ACHN (cell line): ENCODE measurements at regions not wholly inside any gene's neighbourhood (a gene's known extent, or its start where the extent isn't known, plus 50 kb on each side); places are given as distances from the start of the nearest gene placed in this dataset.
A peak's percentile ranks its signal among the peaks of the same experiment; 100 is the strongest.
"Not testable (repeated sequence)": the region's sequence is repeated elsewhere in the genome, so short reads cannot be mapped to it uniquely, and the experiment has no call there.

ENCODE experiments used
- DNase-seq: peaks from one replicate; pipeline ENCODE4 v3.0.0-alpha.2; 2015
- in situ Hi-C: cut with HindIII; loops from 2 replicates; pipeline ENCODE4 v1.10.0; 2017; ENCODE audit warnings: low sequenced_read_pairs, low pct_ligation_motif_present, low pct_unique_long_range_greater_than_20kb

DNA sequence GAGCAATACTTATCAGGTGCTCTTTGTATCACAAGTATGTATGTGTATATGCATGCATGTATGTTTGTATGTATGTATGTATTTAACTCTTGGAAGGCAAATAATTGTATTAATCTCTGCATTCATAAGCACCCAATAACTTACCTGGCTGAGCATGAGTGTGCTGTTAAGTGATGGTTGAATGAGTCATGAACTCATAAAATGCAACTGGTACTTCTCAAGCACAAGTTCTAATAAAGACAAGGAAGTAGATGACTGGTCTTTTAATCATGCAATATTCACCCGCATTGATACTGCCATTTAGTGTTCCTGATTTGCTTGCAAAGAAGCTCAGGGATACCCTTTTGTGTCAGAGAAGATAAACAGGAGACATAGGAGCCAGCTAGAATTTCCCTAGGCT, 204.9 kb upstream of the TRPM3 start:
- in situ Hi-C loops: no loop called here
- DNase-seq: no peak

DNA sequence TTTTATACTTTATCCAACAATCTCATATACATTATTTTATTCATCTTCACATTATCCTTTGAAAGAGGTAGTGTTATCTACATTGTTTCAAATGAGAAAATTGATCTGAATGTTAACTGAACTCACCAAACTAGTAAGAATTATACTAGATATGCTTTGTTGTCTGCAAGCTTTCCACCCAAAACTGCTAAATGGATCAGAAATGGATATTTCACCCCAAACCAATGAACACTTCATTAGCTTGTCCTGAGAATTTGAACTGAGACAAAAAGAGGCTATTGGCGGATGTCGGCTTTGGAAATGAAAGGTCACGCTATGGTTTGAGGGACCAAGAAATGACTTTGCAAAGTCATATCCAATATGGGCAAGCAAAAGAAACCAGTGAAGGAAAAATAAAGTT, 201.9 kb upstream of the TRPM3 start:
- in situ Hi-C loops: no loop called here
- DNase-seq: no peak

DNA sequence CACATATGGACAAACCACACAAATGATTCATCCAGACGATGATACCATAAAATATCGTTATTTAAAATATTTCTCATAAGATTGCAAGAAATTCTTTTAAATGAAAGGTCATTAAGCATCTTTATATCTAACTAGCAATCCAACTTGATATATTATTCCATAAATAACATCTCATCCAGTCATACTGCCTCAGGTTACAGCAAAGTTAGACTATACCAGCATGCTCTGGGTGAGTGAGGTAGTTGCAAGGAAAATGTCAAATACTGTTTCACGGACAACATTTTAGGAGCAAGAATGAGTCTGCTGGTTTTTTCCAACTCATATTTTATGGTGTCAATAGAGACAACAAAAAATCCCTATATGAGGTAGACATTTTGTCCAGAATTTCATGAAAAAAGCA, 200.9 kb upstream of the TRPM3 start:
- in situ Hi-C loops: no loop called here

DNA sequence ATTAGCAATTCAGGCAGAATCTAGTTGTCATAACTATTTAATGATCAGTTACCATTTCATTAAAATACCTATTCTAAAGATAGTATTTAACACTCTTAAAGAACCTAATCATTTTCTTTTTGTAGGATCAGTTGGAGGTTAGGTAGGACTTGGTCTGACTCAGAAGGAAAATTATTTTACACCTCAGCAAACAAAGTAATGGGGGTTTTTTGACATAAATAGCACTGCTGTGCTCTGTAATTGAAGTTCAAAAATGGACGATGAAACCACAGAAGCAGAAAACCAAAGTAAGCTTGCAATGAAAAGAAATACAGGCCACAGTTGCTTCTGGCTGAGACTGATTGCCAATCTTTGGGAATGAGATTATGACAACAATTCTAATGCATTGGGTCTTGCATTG, 187.0 kb upstream of the TRPM3 start:
- DNase-seq: no peak
- in situ Hi-C loops: no loop called here

More for the DNA sequence above, 200.9 kb upstream of the TRPM3 start:
- DNase-seq: no peak

DNA sequence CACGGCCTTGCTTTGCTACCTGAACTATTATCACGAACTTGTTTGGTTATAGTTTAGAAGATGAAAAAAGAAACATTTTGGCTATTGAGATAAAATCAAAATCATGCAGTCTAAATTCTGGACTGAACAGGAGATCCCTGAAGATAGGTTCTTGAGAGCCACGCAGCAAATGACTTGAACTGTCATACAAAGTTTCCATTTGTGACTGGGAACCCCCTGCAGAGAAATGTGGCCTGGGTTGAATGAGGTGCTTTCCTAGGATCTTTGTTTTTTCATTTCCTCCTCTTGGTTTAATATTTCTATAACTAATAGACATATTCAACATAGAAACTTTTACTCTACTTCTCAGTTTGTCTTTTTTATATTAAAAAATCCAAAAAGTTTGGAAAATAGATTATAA, 184.7 kb upstream of the TRPM3 start:
- in situ Hi-C loops: no loop called here
- DNase-seq: no peak

DNA sequence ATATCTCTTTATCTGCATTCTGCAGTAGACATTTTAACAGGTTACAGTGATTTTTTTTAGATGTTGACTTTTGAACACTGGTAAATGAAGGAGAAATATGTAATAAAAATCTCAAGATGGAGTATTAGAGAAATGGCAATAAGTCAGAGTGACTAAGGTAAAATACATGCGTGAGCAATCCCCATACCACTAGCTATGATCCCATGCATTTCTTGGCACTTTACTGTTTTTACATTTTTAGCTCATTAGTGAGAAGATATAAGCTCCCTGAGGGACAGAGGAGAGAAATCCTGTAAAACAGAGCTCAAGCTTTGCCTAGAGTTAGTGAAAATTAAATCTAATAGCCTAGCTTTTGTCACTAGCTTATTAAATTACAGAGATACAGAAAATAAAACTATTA, 181.9 kb upstream of the TRPM3 start:
- DNase-seq: no peak
- in situ Hi-C loops: no loop called here

DNA sequence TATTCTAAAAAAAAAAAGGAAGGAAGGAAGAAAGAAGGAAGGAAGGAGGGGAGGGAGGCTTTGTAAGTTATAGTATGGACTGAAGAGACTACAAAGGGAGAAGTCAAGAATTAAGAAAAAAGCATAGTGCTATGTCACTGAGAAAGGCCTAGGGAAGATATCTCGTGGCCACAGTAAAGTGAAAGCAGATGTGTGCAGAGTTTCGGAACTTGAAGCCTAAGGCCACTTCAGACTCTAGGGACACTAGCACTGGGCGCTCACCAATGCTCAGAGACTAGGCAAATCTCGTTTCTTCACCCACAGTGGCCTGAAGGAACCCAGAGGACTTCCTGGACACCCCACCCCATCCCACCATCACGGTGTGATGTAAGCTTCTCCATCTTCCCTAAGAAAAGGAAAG, 181.4 kb upstream of the TRPM3 start:
- in situ Hi-C loops: no loop called here
- no peak for DNase-seq

DNA sequence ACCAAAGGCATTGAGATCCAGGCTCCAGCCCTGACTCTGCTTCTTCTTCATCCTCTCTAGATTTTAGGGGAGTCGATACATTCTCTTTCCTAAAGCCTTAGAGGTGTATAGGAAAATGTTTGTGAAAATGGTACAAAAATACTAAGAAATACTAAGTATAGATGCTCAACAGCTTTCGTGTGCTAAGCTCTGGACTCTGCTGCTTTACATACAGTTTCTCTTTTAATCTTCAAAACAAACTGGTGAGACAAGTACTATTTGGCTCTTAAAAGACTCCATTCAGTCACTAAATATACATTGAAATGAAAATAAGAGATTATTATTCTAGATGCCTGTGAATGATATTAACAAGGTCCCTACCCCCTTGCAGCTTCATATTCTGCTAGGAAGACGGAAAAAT, 174.5 kb upstream of the TRPM3 start:
- in situ Hi-C loops: no loop called here
- no peak for DNase-seq

DNA sequence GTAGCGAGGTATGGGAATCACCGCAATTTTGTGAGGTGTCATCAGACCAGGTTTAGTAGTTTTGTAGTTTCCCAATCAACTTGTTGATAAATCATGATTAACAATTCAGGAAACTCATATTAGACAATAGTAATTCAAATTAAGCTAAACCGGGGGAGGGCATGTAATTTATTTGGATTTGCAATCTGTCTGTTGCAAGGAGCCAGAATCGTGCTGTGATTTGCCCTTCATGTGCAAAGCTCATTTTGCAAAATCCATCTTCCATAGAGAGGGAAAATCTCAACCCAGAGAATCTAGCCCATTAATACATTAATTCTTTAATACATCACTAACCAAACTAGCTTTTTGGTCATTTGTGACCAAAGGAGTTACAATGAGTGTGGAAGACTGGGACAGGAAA, 164.7 kb upstream of the TRPM3 start:
- no peak for DNase-seq
- in situ Hi-C loops: no loop called here

DNA sequence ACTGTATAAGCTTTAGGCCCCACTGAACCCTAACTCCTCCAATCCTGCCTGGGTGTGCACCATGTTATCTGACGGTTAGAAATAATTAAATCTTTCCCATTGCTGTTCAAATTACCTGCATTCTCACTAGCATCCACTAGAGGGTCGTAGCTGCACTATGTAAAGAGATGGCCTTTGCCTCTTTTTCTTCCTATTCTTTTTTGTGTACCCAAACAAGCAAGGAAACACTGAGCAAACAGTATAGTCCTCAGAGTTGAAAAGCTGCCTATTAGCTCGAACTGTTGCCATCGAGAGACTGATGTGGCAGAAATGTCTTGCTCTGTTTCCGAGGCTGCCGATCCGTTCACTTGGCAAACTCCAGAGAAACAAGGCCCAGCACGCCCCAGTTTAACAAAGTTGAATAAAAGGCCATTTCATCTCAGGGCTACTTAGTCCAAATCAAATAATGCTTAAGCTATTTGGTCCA, 163.8 kb upstream of the TRPM3 start:
- in situ Hi-C loops: no loop called here
- peak; percentile 65 for DNase-seq

DNA sequence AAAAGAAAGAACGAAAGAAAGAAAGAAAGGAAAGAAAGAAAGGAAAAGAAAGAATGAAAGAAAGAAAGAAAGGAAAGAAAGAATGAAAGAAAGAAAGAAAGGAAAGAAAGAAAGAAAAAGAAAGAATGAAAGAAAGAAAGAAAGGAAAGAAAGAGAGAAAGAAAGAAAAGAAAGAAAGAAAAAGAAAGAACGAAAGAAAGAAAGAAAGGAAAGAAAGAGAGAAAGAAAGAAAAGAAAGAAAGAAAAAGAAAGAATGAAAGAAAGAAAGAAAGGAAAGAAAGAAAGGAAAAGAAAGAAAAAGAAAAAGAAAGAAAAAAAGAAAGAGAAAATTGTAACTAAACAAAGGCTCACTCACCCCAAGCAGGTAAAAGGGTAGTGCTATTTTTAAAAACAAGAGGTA, 160.7 kb upstream of the TRPM3 start:
- DNase-seq, in situ Hi-C loops: not testable (repeated sequence)

DNA sequence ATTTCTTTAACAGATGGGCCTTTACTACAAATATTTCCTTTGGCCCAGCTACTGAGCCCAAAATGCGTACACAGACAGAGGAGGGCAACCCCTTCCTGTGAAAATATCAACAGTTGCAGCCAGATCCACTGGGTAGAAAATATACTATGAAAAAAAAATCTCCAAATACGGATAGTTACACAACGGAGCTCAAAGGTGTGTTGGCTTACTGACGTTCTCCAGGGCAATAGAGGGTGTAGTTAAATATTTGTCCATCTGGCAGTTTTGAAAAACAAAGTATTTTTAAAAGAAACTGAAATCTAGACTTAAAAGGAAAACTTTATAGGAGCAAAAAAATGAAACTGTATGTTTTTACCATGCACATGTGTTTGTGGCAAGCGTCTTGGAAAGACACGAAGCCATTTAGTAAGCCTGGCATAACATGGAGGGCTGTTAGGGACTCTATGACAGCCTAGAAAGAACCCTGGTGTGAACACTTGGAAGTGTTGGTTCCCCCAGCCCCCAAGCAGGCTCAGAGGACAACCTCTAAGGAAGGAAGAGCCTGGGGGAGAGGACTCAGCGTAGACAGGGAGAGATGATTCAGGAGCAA, 157.8 kb upstream of the TRPM3 start:
- in situ Hi-C loops: no loop called here
- no peak for DNase-seq

DNA sequence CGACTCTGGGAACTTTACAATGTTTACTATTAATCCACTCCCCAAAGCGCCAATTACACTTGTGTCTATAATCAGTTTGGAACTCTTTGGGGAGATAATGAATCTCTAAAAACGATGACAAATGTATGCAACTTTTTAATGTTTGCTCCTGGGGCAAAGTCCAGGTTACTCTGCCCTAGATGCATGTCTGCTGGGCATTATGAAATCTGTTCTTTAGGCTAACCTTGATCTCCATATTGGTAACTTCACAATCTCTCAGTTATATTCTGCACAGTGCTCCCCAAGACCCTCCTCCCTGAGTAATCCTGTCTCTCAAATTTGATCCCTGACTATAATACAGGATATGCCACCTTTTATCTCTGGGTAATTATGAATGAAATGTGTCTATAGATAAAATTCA, 152.2 kb upstream of the TRPM3 start:
- in situ Hi-C loops: no loop called here

DNA sequence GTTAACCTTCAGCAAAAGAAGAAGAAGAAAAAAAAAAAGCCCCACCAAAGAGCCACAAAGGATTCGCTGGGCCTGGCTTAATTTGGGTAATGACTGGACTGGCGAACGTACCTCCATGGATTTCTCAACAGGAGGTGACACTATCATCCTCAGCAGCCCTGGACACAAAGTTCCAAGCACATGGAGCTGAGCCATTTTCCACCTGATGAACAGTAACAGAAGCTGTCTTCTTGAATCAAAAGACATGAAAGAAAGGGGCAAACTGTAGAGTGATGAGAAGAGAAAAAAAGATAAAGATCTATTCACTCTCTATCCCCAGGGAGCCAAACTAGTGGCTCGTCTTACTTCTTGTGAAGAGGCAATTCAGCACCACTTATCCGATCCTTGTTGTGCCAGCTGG, 150.2 kb upstream of the TRPM3 start:
- in situ Hi-C loops: no loop called here
- DNase-seq: no peak

More for the DNA sequence above, 152.2 kb upstream of the TRPM3 start:
- no peak for DNase-seq

DNA sequence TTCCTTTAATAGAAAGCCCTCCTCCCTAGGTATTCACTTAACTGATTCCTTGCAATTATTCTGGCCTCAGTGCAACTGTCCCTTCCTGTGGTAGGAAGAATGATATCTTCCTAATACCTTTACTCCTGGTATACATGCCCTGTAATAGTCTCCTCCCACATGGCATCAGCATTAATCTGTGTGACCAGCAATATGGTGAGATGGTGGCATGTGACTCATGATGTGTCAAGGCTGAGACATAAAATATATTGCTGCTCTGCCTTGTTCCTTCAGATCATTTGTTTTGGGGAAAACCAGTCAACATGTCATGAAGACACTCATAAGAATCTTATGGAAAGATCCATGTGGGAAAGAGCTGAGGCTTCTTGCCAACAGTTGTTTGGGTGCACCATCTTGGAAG, 149.1 kb upstream of the TRPM3 start:
- no peak for DNase-seq
- in situ Hi-C loops: no loop called here

DNA sequence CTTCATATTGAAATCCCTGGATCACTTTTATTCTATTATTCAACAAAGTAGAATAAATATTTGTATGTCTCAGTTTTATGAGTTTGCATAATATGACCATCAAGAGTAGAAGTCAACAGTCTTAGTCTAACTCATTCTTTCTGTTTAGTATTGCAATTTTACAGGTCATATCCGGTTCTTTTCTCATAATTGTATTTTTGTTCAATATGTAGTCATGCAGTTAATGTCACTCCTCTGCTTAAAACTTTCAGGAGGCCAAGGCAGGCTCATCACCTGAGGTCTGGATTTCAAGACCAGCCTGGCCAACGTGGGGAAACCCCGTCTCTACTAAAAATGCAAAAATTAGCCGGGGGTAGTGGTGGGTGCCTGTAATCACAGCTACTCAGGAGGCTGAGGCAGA, 148.4 kb upstream of the TRPM3 start:
- DNase-seq: no peak
- in situ Hi-C loops: no loop called here

DNA sequence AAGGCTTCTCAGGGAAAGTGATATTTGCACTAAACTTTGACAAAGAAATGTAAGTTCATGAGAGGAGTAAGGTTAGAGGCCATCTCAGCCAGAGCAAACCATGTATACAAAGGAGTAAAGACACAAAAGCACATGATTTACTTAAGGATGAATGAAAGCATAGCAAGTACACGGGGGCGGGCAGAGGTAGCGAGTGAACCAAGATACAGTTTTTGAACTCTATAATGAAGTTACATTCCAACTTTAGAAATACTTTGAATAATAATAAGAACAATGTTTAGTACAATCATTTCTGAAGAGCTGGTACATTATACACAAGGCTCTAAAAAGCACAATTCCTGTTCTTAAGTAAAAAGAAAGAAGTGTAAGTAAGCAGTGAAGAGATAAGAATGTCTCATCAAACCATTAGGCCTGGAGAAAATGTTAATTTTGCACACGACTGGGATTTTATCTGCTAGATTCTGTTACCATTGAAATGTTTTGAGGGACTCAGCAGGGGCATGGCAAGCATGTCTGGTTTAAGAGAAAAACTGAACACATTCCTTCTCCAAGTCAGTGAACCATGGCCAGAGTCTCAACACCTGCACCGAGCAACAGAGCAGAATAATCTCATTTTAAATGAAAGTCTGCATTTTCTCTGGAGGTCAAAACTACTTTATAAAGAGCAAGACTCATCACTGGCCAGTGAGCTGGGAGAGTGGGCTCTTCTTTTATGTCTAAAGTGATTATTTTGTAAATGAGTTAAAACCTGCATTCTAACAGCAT, 147.6 kb upstream of the TRPM3 start:
- DNase-seq: no peak
- in situ Hi-C loops: no loop called here

DNA sequence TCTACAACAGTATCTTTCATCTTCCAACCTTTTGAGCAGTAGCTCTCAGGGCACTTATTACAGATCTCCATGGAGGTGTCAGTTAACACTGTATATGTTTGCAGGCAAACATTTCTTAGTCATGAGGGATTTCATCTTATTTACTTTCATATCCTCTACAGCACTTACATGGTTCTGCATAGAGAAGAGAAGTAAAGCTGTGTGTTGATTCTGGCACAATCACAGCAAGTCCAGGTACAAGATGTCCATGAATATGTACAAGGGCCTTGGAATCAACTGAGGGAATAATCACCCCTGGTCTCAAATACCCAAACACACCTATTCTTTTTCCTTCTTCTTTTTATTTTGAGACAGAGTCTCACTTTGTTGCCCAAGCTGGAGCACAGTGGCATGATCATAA, 142.0 kb upstream of the TRPM3 start:
- no peak for DNase-seq
- in situ Hi-C loops: no loop called here

DNA sequence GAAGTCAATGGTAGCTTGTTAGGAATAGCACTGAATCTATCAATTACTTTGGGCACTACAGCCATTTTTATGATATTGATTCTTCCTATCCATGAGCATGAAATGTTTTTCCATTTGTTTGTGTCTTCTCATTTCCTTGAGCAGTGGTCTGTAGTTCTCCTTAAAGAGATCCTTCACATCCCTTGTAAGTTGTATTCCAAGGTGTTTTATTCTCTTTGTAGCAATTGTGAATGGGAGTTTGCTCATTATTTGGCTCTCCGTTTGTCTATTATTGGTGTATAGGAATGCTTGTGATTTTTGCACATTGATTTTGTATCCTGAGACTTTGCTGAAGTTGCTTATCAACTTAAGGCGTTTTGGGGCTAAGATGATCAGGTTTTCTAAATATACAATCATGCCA, 139.0 kb upstream of the TRPM3 start:
- in situ Hi-C loops, DNase-seq: not testable (repeated sequence)

DNA sequence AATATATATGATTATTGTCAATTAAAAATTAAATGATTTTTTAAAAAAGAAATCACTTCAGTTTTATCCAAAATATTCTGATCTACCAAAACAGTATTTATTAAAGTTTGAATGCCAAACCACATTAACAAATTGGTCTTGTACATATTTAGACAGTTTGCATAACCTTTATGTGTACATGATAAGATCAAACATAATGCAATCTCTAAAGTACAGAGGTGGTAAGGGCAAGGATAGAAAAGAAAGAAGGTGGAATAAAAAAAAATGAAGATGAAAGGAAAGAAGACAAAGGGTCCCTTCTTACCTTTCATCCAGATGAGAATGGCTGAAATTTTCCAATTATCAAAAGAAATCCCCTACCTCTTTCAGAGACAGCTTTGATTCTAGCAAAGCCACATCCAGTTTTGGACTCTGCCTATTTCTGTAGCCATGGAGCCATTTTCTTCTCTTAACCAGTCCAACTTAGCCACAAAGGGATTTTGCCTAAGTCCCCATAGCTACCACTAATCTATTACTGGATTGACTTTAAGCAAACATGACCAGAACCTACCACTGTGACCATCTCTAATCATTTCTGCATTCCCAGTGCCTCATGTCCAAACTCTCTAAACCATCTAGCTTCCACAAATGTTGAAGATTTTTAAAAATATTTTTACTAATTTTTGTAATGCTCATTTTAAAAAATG, 133.3 kb upstream of the TRPM3 start:
- in situ Hi-C loops: no loop called here
- DNase-seq: no peak
